ENCODE measurements at regions not wholly inside any gene's neighbourhood (a gene's known extent, or its start where the extent isn't known, plus 50 kb on each side); places are given as distances from the start of the nearest gene placed in this dataset.

DNA sequence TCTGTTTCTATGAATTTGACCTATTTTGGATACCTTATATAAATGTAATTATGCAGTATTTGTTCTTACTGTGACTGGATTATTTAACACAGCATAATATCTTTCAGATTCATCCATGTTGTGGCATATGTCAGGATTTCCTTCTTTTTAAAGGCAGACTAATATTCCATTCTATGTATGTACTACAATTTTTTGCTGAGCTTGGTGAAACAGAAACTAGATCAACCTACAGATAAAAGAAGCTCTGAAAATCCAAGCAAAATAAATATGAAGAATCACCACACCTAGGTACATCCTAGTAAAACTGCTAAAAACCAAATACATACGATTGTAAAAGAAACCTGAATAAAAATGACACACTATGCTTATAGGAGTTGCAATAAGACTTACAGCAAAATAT, 300.5 kb downstream of the HTR7 start:
- in situ Hi-C loops (cut with MboI; ENCODE audit: low sequenced_read_pairs) = no loop called here
- no peak for DNase-seq (ENCODE audit: low spot score in 2 of 2)
- H3K4me3 ChIP-seq = no peak overlapping the region
- H3K9me3 ChIP-seq = no peaks in the 10 kb centered on the region; the same call in 1 of the 2 replicates
- H3K27me3 ChIP-seq (ENCODE audit: low read depth) = no peaks in the 10 kb centered on the region
- H3K36me3 ChIP-seq (replicated peaks) = no peaks in the 10 kb centered on the region
- H3K4me1 ChIP-seq = no peaks in the 10 kb centered on the region

GRCh38 chr10:90560331-90560730, 297.5 kb downstream of the HTR7 start:
- Histone ChIP-seq H3K9me3 (no peaks in the 10 kb centered on the region; the same call in 1 of the 2 replicates), H3K4me3 (no peak overlapping the region), H3K27me3 (ENCODE audit: low read depth) (no peaks in the 10 kb centered on the region), H3K36me3 (replicated peaks) (no peaks in the 10 kb centered on the region), H3K4me1 (no peaks in the 10 kb centered on the region)
- in situ Hi-C loops (cut with MboI; ENCODE audit: low sequenced_read_pairs) = no loop called here
- DNase-seq (ENCODE audit: low spot score in 2 of 2) = no peak

DNA sequence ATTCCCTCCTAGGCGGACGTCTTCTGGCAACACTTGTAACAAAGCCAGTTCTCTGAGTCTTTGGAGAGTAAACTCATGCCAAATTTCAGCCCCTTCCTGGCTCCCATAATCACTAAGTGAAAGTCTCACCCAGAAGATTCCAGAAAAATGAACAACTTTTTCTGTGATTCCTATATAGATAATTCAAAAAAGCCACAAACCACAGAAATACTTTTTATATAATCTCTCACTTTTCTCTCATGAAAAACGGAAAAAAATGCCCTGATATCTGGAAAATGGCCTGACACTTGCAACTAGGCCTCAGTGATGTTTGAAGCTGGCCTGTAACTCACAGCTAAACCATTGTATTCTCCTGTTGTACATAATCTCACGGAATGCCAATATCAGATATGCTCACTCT, 296.2 kb downstream of the HTR7 start:
- H3K27me3 ChIP-seq (ENCODE audit: low read depth) = no peaks in the 10 kb centered on the region
- no peaks in the 10 kb centered on the region; the same call in 1 of the 2 replicates for H3K9me3 ChIP-seq
- DNase-seq (ENCODE audit: low spot score in 2 of 2) = no peak
- no peaks in the 10 kb centered on the region for H3K4me1 ChIP-seq
- H3K4me3 ChIP-seq = no peak overlapping the region
- no peaks in the 10 kb centered on the region for H3K36me3 ChIP-seq (replicated peaks)
- in situ Hi-C loops (cut with MboI; ENCODE audit: low sequenced_read_pairs) = no loop called here

DNA sequence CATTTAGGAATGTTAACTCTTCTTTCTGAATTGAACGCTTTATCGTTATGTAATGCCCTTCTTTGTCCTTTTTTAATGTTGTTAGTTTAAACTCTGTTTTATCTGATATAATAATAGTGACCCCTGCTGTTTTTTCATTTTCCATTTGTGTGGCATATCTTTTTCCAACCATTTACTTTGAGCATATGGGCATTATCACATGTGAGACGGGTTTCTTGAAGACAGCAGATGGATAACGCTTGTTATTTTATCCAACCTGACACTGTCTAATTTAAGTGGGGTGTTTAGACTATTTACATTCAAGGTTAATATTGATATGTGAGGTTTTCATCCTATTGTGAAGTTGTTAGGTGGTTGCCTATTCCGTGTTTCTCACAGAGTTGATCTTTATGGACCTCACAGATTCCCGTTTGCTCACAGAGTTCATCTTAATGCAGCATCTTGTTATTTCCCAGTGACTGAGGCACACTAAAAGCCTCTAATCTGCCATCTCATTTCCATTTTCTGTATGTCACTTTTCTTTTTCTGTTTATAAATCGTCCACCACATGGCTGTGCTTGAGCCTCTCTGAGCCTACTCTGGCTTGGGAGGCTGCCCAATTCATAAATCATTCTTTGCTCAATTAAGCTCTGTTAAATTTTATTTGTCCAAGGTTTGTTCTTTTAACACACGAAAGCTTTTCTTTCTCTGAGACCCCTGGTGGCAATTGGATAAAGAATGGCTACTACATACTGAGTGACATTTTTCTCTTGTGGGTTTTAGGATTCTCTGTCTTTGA, 286.2 kb downstream of the HTR7 start:
- in situ Hi-C loops (cut with MboI; ENCODE audit: low sequenced_read_pairs) = no loop called here
- no peak overlapping the region for H3K4me3 ChIP-seq
- no peaks in the 10 kb centered on the region for H3K36me3 ChIP-seq (replicated peaks)
- H3K4me1 ChIP-seq = no peaks in the 10 kb centered on the region
- no peaks in the 10 kb centered on the region for H3K9me3 ChIP-seq
- no peak for DNase-seq (ENCODE audit: low spot score in 2 of 2)
- no peaks in the 10 kb centered on the region for H3K27me3 ChIP-seq (ENCODE audit: low read depth)

DNA sequence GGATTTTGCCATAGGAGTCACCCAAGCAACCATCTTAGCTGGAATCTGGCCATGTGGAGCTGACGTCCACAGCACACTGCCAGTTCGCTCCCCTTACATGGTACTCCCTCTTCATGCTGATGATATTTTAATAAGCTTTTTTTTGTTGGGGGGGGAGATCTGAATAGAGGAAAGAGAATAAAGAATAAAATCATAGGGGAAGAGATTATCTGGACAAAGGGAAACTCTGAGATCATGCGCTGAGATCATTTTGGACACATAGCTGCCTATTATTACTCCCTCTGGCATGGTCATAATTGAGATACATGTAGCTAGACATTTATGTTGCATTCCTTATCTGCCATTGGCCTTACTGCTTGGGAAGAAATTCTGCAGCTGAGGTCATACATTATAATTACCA, 282.7 kb downstream of the HTR7 start:
- no peaks in the 10 kb centered on the region for H3K4me1 ChIP-seq
- no peak overlapping the region for H3K4me3 ChIP-seq
- in situ Hi-C loops (cut with MboI; ENCODE audit: low sequenced_read_pairs) = no loop called here
- no peak for DNase-seq (ENCODE audit: low spot score in 2 of 2)
- H3K9me3 ChIP-seq = no peaks in the 10 kb centered on the region
- no peaks in the 10 kb centered on the region for H3K27me3 ChIP-seq (ENCODE audit: low read depth)
- H3K36me3 ChIP-seq (replicated peaks) = no peaks in the 10 kb centered on the region

- in situ Hi-C loops (cut with MboI; ENCODE audit: low sequenced_read_pairs) = no loop called here
- Histone ChIP-seq H3K4me1 (no peaks in the 10 kb centered on the region), H3K9me3 (no peaks in the 10 kb centered on the region), H3K36me3 (replicated peaks) (no peaks in the 10 kb centered on the region), H3K4me3 (no peak overlapping the region), H3K27me3 (ENCODE audit: low read depth) (no peaks in the 10 kb centered on the region)
- DNase-seq (ENCODE audit: low spot score in 2 of 2) = no peak
Observed at GRCh38 chr10:90577569-90577968, 280.3 kb downstream of the HTR7 start.

DNA sequence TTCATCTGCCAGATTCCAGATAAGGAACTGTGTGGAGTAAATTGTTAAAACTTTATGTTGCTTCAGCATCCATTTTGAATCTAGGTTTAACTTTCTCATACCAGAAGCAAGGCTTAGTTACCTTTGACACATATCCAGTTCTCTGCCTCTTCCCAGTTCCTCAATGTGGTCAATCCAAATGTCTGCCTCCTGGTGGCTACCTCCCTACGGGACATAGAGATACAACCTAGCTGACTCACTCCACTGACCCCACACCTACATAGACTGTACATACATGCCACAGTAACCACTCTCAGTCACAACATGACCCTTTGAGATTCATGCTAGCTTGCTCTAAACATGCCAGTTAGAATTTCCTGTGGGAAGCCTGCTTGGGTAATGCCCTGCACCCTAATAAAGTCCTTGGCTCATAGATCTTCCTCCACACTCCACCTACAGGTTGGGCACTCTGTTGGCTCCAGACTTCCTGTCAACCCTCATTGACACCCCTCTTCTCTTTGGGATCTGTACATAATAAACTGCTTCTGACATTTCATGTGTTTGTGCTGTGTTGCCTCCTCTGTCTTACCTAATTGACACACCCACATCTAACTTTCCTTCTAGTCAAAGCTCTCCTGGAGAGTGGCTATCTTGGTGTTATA, 278.1 kb downstream of the HTR7 start:
- Histone ChIP-seq H3K9me3 (no peaks in the 10 kb centered on the region), H3K4me3 (no peak overlapping the region), H3K4me1 (no peaks in the 10 kb centered on the region), H3K27me3 (ENCODE audit: low read depth) (no peaks in the 10 kb centered on the region), H3K36me3 (replicated peaks) (no peaks in the 10 kb centered on the region)
- DNase-seq (ENCODE audit: low spot score in 2 of 2) = peak in 1 of 2 experiments; percentile 9
- in situ Hi-C loops (cut with MboI; ENCODE audit: low sequenced_read_pairs) = no loop called here

DNA sequence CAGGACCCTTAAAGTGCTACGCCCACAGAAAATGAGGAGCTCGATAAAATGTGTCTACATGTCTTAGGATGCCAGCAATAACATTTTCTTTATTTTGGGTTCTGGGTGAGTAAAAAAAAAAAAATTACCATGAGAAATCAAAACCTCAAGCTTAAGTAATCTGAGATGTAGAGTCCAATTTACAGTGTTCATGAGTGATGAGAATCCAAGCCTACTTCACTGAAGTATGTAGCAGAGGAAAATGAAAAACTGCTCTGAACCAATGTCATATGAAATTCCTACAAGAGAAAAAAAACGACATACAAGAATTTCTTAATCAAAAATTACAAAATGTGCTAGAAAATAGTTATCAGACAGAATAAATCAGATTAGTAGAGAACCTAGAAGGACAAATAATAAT, 274.4 kb downstream of the HTR7 start:
- no peak overlapping the region for H3K4me3 ChIP-seq
- H3K36me3 ChIP-seq (replicated peaks) = no peaks in the 10 kb centered on the region
- DNase-seq (ENCODE audit: low spot score in 2 of 2) = no peak
- H3K27me3 ChIP-seq (ENCODE audit: low read depth) = no peaks in the 10 kb centered on the region
- no peaks in the 10 kb centered on the region for H3K4me1 ChIP-seq
- no peaks in the 10 kb centered on the region for H3K9me3 ChIP-seq
- in situ Hi-C loops (cut with MboI; ENCODE audit: low sequenced_read_pairs) = no loop called here

GRCh38 chr10:90587081-90587491, 270.8 kb downstream of the HTR7 start:
- Histone ChIP-seq H3K27me3 (ENCODE audit: low read depth) (no peaks in the 10 kb centered on the region), H3K36me3 (replicated peaks) (no peaks in the 10 kb centered on the region), H3K4me1 (no peaks in the 10 kb centered on the region), H3K4me3 (no peak overlapping the region), H3K9me3 (no peaks in the 10 kb centered on the region)
- no peak for DNase-seq (ENCODE audit: low spot score in 2 of 2)
- in situ Hi-C loops (cut with MboI; ENCODE audit: low sequenced_read_pairs) = no loop called here

DNA sequence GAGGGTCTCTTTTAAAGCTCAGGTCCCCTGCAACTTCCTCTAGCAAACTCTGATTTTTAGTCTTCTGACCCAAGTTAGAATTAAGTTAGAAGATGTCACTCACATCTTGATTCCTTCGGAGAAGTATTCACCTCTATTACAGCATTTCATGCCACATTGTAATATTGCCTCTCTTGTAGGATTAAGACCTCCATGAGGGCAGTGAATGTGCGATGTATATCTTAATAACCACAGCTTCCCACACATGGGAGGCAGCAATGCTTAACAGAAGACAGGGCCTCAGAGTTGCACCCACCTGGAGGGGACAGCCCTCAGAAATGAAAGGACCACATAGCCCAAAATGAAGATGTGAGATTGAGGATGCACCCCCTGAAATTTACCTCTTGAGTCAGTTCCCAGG, 270.3 kb downstream of the HTR7 start:
- Histone ChIP-seq H3K9me3 (no peaks in the 10 kb centered on the region), H3K27me3 (ENCODE audit: low read depth) (no peaks in the 10 kb centered on the region), H3K4me3 (no peak overlapping the region), H3K4me1 (no peaks in the 10 kb centered on the region), H3K36me3 (replicated peaks) (no peaks in the 10 kb centered on the region)
- no peak for DNase-seq (ENCODE audit: low spot score in 2 of 2)
- in situ Hi-C loops (cut with MboI; ENCODE audit: low sequenced_read_pairs) = no loop called here

GRCh38 chr10:90588222-90588621, 269.6 kb downstream of the HTR7 start:
- Histone ChIP-seq H3K27me3 (ENCODE audit: low read depth) (no peaks in the 10 kb centered on the region), H3K4me3 (no peak overlapping the region), H3K9me3 (no peaks in the 10 kb centered on the region), H3K4me1 (no peaks in the 10 kb centered on the region), H3K36me3 (replicated peaks) (no peaks in the 10 kb centered on the region)
- in situ Hi-C loops (cut with MboI; ENCODE audit: low sequenced_read_pairs) = no loop called here
- no peak for DNase-seq (ENCODE audit: low spot score in 2 of 2)

GRCh38 chr10:90589825-90590224, 268.0 kb downstream of the HTR7 start:
- in situ Hi-C loops (cut with MboI; ENCODE audit: low sequenced_read_pairs) = loop anchor here (10.0 kb wide), 1 partner anchor 785 kb away; no protein-coding TSS in a partner anchor
- no peaks in the 10 kb centered on the region for H3K36me3 ChIP-seq (replicated peaks)
- H3K4me3 ChIP-seq = no peak overlapping the region
- DNase-seq (ENCODE audit: low spot score in 2 of 2) = no peak
- H3K9me3 ChIP-seq = no peaks in the 10 kb centered on the region
- H3K27me3 ChIP-seq (ENCODE audit: low read depth) = 0 out of 2 replicates have a peak, but pooled peaks cover 1% of the 10 kb centered on the region
- H3K4me1 ChIP-seq = no peaks in the 10 kb centered on the region

- no peaks in the 10 kb centered on the region for H3K36me3 ChIP-seq (replicated peaks)
- no peak for DNase-seq (ENCODE audit: low spot score in 2 of 2)
- no peak overlapping the region for H3K4me3 ChIP-seq
- peaks cover 6% of the 10 kb centered on the region; the same call in 1 of the 2 replicates for H3K27me3 ChIP-seq (ENCODE audit: low read depth)
- no peaks in the 10 kb centered on the region for H3K4me1 ChIP-seq
- in situ Hi-C loops (cut with MboI; ENCODE audit: low sequenced_read_pairs) = loop anchor here (10.0 kb wide), 1 partner anchor 787 kb away; no protein-coding TSS in a partner anchor
- no peaks in the 10 kb centered on the region for H3K9me3 ChIP-seq
Observed at GRCh38 chr10:90591629-90592028, 266.2 kb downstream of the HTR7 start.

DNA sequence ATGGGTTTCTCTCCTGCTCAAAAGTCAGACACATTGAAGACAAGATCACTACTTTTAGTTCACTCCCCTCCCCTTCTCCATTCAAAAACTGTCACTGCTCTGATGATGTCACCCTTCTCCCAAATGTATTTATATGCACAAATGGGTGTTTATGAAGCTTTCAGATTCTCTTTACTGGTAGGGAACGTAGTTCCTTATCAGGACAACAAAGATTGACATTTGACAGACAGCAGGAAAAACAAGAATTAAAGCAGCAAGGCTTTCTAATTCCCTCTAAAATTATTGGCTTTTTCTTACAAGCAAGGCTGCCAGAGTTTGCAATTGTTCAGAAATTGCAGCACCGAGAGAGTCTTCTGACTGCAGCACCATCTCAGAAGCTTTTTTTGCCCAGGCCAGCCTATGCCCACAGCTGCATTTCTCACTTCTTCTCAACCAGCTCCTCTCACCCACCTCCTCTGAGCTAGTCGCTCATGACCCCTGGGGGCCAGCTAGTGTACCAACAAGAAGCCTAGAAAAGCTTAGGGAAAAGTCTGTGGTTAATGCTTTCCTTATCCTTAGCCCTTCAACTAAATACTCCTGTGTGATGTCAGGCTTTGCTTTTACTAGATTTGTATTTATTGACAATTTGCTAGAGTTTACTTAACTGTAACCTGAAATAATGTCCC, 265.1 kb downstream of the HTR7 start:
- peak; percentile 43 to 67 for DNase-seq (ENCODE audit: low spot score in 2 of 2)
- peaks cover 6% of the 10 kb centered on the region; the same call in 1 of the 2 replicates for H3K27me3 ChIP-seq (ENCODE audit: low read depth)
- H3K4me3 ChIP-seq = no peak overlapping the region
- H3K4me1 ChIP-seq = no peaks in the 10 kb centered on the region
- in situ Hi-C loops (cut with MboI; ENCODE audit: low sequenced_read_pairs) = loop anchor here (10.0 kb wide), 1 partner anchor 788 kb away; no protein-coding TSS in a partner anchor
- H3K36me3 ChIP-seq (replicated peaks) = no peaks in the 10 kb centered on the region
- H3K9me3 ChIP-seq = no peaks in the 10 kb centered on the region

Data from HAP-1 (cell line).